IPS-18c (cell line): ENCODE measurements at regions not wholly inside any gene's neighbourhood (a gene's known extent, or its start where the extent isn't known, plus 50 kb on each side); places are given as distances from the start of the nearest gene placed in this dataset.
"Not testable (repeated sequence)": the region's sequence is repeated elsewhere in the genome, so short reads cannot be mapped to it uniquely, and the experiment has no call there.

Experiments used
- H3K4me3 ChIP-seq: 2 replicates; pipeline ENCODE4 v1.7.0; 2013; ENCODE audit warnings: low read depth, mild to moderate bottlenecking, low read length, moderate library complexity; ENCODE audit not compliant: insufficient read depth
- H3K9me3 ChIP-seq: one replicate; pipeline ENCODE4 v1.6.1; 2013; ENCODE audit warnings: mild to moderate bottlenecking, low read length, moderate library complexity; ENCODE audit not compliant: control insufficient read depth, insufficient read depth

GRCh38 chr5:72760259-72760658 is 56.2 kb upstream of the TNPO1 start:
- H3K4me3 ChIP-seq, result no peak overlapping the region

GRCh38 chr5:72752909-72753308 is 63.6 kb upstream of the TNPO1 start:
- no peaks in the 10 kb centered on the region for H3K9me3 ChIP-seq

More at GRCh38 chr5:72760259-72760658, 56.2 kb upstream of the TNPO1 start:
- no peaks in the 10 kb centered on the region for H3K9me3 ChIP-seq

GRCh38 chr5:72749362-72749997 is 67.0 kb upstream of the TNPO1 start:
- Histone ChIP-seq H3K9me3 (no peaks in the 10 kb centered on the region), H3K4me3 (no peak overlapping the region)

More at GRCh38 chr5:72752909-72753308, 63.6 kb upstream of the TNPO1 start:
- no peak overlapping the region for H3K4me3 ChIP-seq

- Histone ChIP-seq H3K9me3 (no peaks in the 10 kb centered on the region), H3K4me3 (no peak overlapping the region)
Measured at GRCh38 chr5:72747826-72748225, 68.6 kb upstream of the TNPO1 start.

GRCh38 chr5:72746736-72747135 is 69.7 kb upstream of the TNPO1 start:
- H3K9me3 ChIP-seq, result no peaks in the 10 kb centered on the region

GRCh38 chr5:72744136-72744535 is 72.3 kb upstream of the TNPO1 start:
- Histone ChIP-seq H3K9me3 (no peaks in the 10 kb centered on the region), H3K4me3 (no peak overlapping the region)

More at GRCh38 chr5:72746736-72747135, 69.7 kb upstream of the TNPO1 start:
- H3K4me3 ChIP-seq, result no peak overlapping the region

- Histone ChIP-seq H3K4me3 (no peak overlapping the region), H3K9me3 (no peaks in the 10 kb centered on the region)
Measured at GRCh38 chr5:72741805-72742204, 74.7 kb upstream of the TNPO1 start.

GRCh38 chr5:72733810-72734209 is 82.7 kb upstream of the TNPO1 start:
- Histone ChIP-seq H3K4me3 (no peak overlapping the region), H3K9me3 (no peaks in the 10 kb centered on the region)

- Histone ChIP-seq H3K4me3 (no peak overlapping the region), H3K9me3 (no peaks in the 10 kb centered on the region)
Measured at GRCh38 chr5:72723581-72723980, 92.9 kb upstream of the TNPO1 start.

- no peaks in the 10 kb centered on the region for H3K9me3 ChIP-seq
- no peak overlapping the region for H3K4me3 ChIP-seq
Measured at GRCh38 chr5:72722792-72723452, 93.5 kb upstream of the TNPO1 start.

GRCh38 chr5:72721844-72722243 is 94.6 kb upstream of the TNPO1 start:
- no peak overlapping the region for H3K4me3 ChIP-seq
- H3K9me3 ChIP-seq, result no peaks in the 10 kb centered on the region

- Histone ChIP-seq H3K4me3 (no peak overlapping the region), H3K9me3 (no peaks in the 10 kb centered on the region)
Measured at GRCh38 chr5:72720205-72720604, 96.3 kb upstream of the TNPO1 start.

- H3K4me3 ChIP-seq, result no peak overlapping the region
- H3K9me3 ChIP-seq, result no peaks in the 10 kb centered on the region
Measured at GRCh38 chr5:72711351-72711750, 105.1 kb upstream of the TNPO1 start.

GRCh38 chr5:72709341-72709740 is 107.1 kb upstream of the TNPO1 start:
- H3K4me3 ChIP-seq, result no peak overlapping the region

GRCh38 chr5:72705178-72705577 is 111.3 kb upstream of the TNPO1 start:
- H3K4me3 ChIP-seq, result no peak overlapping the region
- no peaks in the 10 kb centered on the region for H3K9me3 ChIP-seq

More at GRCh38 chr5:72709341-72709740, 107.1 kb upstream of the TNPO1 start:
- no peaks in the 10 kb centered on the region for H3K9me3 ChIP-seq

GRCh38 chr5:72703876-72704275 is 112.6 kb upstream of the TNPO1 start:
- no peak overlapping the region for H3K4me3 ChIP-seq
- H3K9me3 ChIP-seq, result no peaks in the 10 kb centered on the region

- H3K4me3 ChIP-seq, result no peak overlapping the region
- H3K9me3 ChIP-seq, result no peaks in the 10 kb centered on the region
Measured at GRCh38 chr5:72702881-72703434, 113.5 kb upstream of the TNPO1 start.

GRCh38 chr5:72702105-72702504 is 114.4 kb upstream of the TNPO1 start:
- H3K4me3 ChIP-seq, H3K9me3 ChIP-seq: not testable (repeated sequence)
